ENCODE measurements at regions not wholly inside any gene's neighbourhood (a gene's known extent, or its start where the extent isn't known, plus 50 kb on each side); places are given as distances from the start of the nearest gene placed in this dataset.

DNA sequence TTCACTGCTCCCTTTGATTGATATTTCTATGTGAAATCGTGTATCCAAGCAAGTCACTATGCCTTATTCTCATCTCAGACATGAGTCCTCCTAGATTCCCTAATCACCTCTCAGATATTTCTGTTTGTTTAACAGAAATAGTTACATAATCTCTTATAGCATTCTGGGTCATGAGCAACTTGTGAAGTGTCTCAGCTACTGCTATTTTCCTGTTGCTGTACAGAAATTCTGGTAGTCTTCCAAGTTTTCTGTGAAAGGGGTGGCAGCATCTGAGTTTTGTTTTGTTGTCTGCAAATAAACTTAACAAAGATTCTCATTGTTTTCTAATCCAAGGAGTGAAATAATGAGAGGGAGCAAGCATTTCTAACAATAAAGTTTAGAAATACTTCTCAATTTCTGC lies 256.9 kb upstream of the ST8SIA4 start:
- H2BK12ac ChIP-seq (ENCODE audit: low read length in 2 of 2) = no peak overlapping the region

GRCh38 chr5:101159006-101159405 lies 255.9 kb upstream of the ST8SIA4 start:
- no peak overlapping the region for H2AK5ac ChIP-seq (ENCODE audit: low read length, severe bottlenecking)
- H3K4me1 ChIP-seq (ENCODE audit: control insufficient read depth, insufficient read depth, low read depth, low read length) = no peaks in the 10 kb centered on the region
- H3K9ac ChIP-seq (ENCODE audit: low read length) = no peak overlapping the region
- no peak overlapping the region for H3K4me3 ChIP-seq (ENCODE audit: insufficient read depth in 1 of 2, low read depth in 1 of 2, low read length in 2 of 2)
- no peak overlapping the region for H3K18ac ChIP-seq (ENCODE audit: low read depth in 1 of 2, low read length in 2 of 2)
- H4K91ac ChIP-seq (ENCODE audit: low read length) = no peak overlapping the region
- H2BK5ac ChIP-seq (ENCODE audit: low read depth, low read length, poor library complexity, severe bottlenecking) = no peak overlapping the region
- H2BK120ac ChIP-seq (ENCODE audit: low read depth, low read length) = no peak overlapping the region
- H3K23ac ChIP-seq (ENCODE audit: low read length in 2 of 2) = no peak overlapping the region
- H3K4ac ChIP-seq (ENCODE audit: low read depth in 1 of 2, low read length in 2 of 2) = no peak overlapping the region
- 100% methylated on average over 2 of the region's 2 CpGs for WGBS
- DNase-seq = no peak
- H2BK15ac ChIP-seq (ENCODE audit: low read depth, poor library complexity, severe bottlenecking) = no peak overlapping the region
- H3K36me3 ChIP-seq (ENCODE audit: control insufficient read depth in 1 of 2, insufficient read depth in 2 of 2, low read depth in 1 of 2, low read length in 2 of 2) = no peaks in the 10 kb centered on the region
- H3K4me2 ChIP-seq (ENCODE audit: low read length, poor library complexity, severe bottlenecking) = no peak overlapping the region
- H3K79me1 ChIP-seq (replicated peaks; ENCODE audit: low read length, poor library complexity, severe bottlenecking) = no peaks in the 10 kb centered on the region
- H2AFZ ChIP-seq (ENCODE audit: low read depth, low read length) = no peak overlapping the region
- H3K9me3 ChIP-seq (ENCODE audit: control insufficient read depth, low read length) = no peaks in the 10 kb centered on the region
- no peak overlapping the region for H4K8ac ChIP-seq (ENCODE audit: low read length)
- H2BK12ac ChIP-seq (ENCODE audit: low read length in 2 of 2) = no peak overlapping the region
- H3K27me3 ChIP-seq (ENCODE audit: control insufficient read depth in 1 of 2, insufficient read depth in 1 of 2, low read length in 2 of 2) = no peaks in the 10 kb centered on the region
- H3K14ac ChIP-seq (ENCODE audit: low read length in 2 of 2) = no peak overlapping the region
- no peak overlapping the region for H3K27ac ChIP-seq (ENCODE audit: low read length, poor library complexity, severe bottlenecking)

More for the DNA sequence above, 256.9 kb upstream of the ST8SIA4 start:
- H2AK5ac ChIP-seq (ENCODE audit: low read length, severe bottlenecking) = no peak overlapping the region
- H3K9ac ChIP-seq (ENCODE audit: low read length) = no peak overlapping the region
- H3K4me1 ChIP-seq (ENCODE audit: control insufficient read depth, insufficient read depth, low read depth, low read length) = no peaks in the 10 kb centered on the region
- DNase-seq = no peak
- H3K14ac ChIP-seq (ENCODE audit: low read length in 2 of 2) = no peak overlapping the region
- no peak overlapping the region for H2AFZ ChIP-seq (ENCODE audit: low read depth, low read length)
- no peaks in the 10 kb centered on the region for H3K9me3 ChIP-seq (ENCODE audit: control insufficient read depth, low read length)
- WGBS = 100% methylated on average over 1 of the region's 1 CpG
- H3K27me3 ChIP-seq (ENCODE audit: control insufficient read depth in 1 of 2, insufficient read depth in 1 of 2, low read length in 2 of 2) = no peaks in the 10 kb centered on the region
- H3K27ac ChIP-seq (ENCODE audit: low read length, poor library complexity, severe bottlenecking) = no peak overlapping the region
- no peak overlapping the region for H3K4ac ChIP-seq (ENCODE audit: low read depth in 1 of 2, low read length in 2 of 2)
- no peaks in the 10 kb centered on the region for H3K79me1 ChIP-seq (replicated peaks; ENCODE audit: low read length, poor library complexity, severe bottlenecking)
- H4K8ac ChIP-seq (ENCODE audit: low read length) = no peak overlapping the region
- no peak overlapping the region for H2BK15ac ChIP-seq (ENCODE audit: low read depth, poor library complexity, severe bottlenecking)
- no peak overlapping the region for H3K4me3 ChIP-seq (ENCODE audit: insufficient read depth in 1 of 2, low read depth in 1 of 2, low read length in 2 of 2)
- H3K4me2 ChIP-seq (ENCODE audit: low read length, poor library complexity, severe bottlenecking) = no peak overlapping the region
- no peak overlapping the region for H2BK120ac ChIP-seq (ENCODE audit: low read depth, low read length)
- no peak overlapping the region for H3K18ac ChIP-seq (ENCODE audit: low read depth in 1 of 2, low read length in 2 of 2)
- no peak overlapping the region for H3K23ac ChIP-seq (ENCODE audit: low read length in 2 of 2)
- H2BK5ac ChIP-seq (ENCODE audit: low read depth, low read length, poor library complexity, severe bottlenecking) = no peak overlapping the region
- H3K36me3 ChIP-seq (ENCODE audit: control insufficient read depth in 1 of 2, insufficient read depth in 2 of 2, low read depth in 1 of 2, low read length in 2 of 2) = no peaks in the 10 kb centered on the region
- H4K91ac ChIP-seq (ENCODE audit: low read length) = no peak overlapping the region

- Histone ChIP-seq H2AK5ac (ENCODE audit: low read length, severe bottlenecking) (no peak overlapping the region), H2BK12ac (ENCODE audit: low read length in 2 of 2) (no peak overlapping the region), H3K4me2 (ENCODE audit: low read length, poor library complexity, severe bottlenecking) (no peak overlapping the region), H4K8ac (ENCODE audit: low read length) (no peak overlapping the region), H2BK15ac (ENCODE audit: low read depth, poor library complexity, severe bottlenecking) (no peak overlapping the region), H3K14ac (ENCODE audit: low read length in 2 of 2) (no peak overlapping the region), H2BK120ac (ENCODE audit: low read depth, low read length) (no peak overlapping the region), H2AFZ (ENCODE audit: low read depth, low read length) (no peak overlapping the region), H3K23ac (ENCODE audit: low read length in 2 of 2) (no peak overlapping the region), H3K4ac (ENCODE audit: low read depth in 1 of 2, low read length in 2 of 2) (no peak overlapping the region), H3K18ac (ENCODE audit: low read depth in 1 of 2, low read length in 2 of 2) (no peak overlapping the region), H4K91ac (ENCODE audit: low read length) (no peak overlapping the region), H3K4me1 (ENCODE audit: control insufficient read depth, insufficient read depth, low read depth, low read length) (no peaks in the 10 kb centered on the region), H3K27ac (ENCODE audit: low read length, poor library complexity, severe bottlenecking) (no peak overlapping the region), H3K9me3 (ENCODE audit: control insufficient read depth, low read length) (no peaks in the 10 kb centered on the region), H2BK5ac (ENCODE audit: low read depth, low read length, poor library complexity, severe bottlenecking) (no peak overlapping the region), H3K4me3 (ENCODE audit: insufficient read depth in 1 of 2, low read depth in 1 of 2, low read length in 2 of 2) (no peak overlapping the region), H3K9ac (ENCODE audit: low read length) (no peak overlapping the region), H3K79me1 (replicated peaks; ENCODE audit: low read length, poor library complexity, severe bottlenecking) (no peaks in the 10 kb centered on the region), H3K36me3 (ENCODE audit: control insufficient read depth in 1 of 2, insufficient read depth in 2 of 2, low read depth in 1 of 2, low read length in 2 of 2) (no peaks in the 10 kb centered on the region), H3K27me3 (ENCODE audit: control insufficient read depth in 1 of 2, insufficient read depth in 1 of 2, low read length in 2 of 2) (no peaks in the 10 kb centered on the region)
- DNase-seq = no peak
- no CpG with 5 or more reads among the region's 1 CpG for WGBS
Observed at GRCh38 chr5:101153526-101153925, 250.4 kb upstream of the ST8SIA4 start.

DNA sequence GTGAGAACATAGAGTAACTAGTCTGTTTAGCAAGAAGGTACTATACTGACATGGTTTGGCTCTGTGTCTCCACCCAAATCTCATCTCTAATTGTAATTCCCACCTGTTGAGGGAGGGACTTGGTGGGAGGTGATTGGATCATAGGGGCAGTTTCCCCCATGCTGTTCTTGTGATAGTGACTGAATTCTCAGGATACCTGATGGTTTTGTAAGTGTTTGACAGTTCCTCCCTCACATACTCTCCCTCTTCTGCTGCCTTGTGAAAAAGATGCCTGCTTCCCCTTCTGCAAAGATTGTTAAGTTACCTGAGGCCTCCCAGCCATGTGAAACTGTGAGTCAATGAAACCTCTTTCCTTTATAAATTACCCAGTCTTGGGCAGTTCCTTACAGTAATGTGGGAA lies 240.4 kb upstream of the ST8SIA4 start:
- Histone ChIP-seq H3K4me2 (ENCODE audit: low read length, poor library complexity, severe bottlenecking) (no peak overlapping the region), H3K27ac (ENCODE audit: low read length, poor library complexity, severe bottlenecking) (no peak overlapping the region), H3K4me1 (ENCODE audit: control insufficient read depth, insufficient read depth, low read depth, low read length) (no peaks in the 10 kb centered on the region), H2AFZ (ENCODE audit: low read depth, low read length) (no peak overlapping the region), H3K14ac (ENCODE audit: low read length in 2 of 2) (no peak overlapping the region), H3K4me3 (ENCODE audit: insufficient read depth in 1 of 2, low read depth in 1 of 2, low read length in 2 of 2) (no peak overlapping the region), H4K91ac (ENCODE audit: low read length) (no peak overlapping the region), H2BK12ac (ENCODE audit: low read length in 2 of 2) (no peak overlapping the region), H3K9ac (ENCODE audit: low read length) (no peak overlapping the region), H2AK5ac (ENCODE audit: low read length, severe bottlenecking) (no peak overlapping the region), H2BK15ac (ENCODE audit: low read depth, poor library complexity, severe bottlenecking) (no peak overlapping the region), H3K23ac (ENCODE audit: low read length in 2 of 2) (no peak overlapping the region), H3K79me1 (replicated peaks; ENCODE audit: low read length, poor library complexity, severe bottlenecking) (no peaks in the 10 kb centered on the region), H4K8ac (ENCODE audit: low read length) (no peak overlapping the region), H2BK120ac (ENCODE audit: low read depth, low read length) (no peak overlapping the region), H3K27me3 (ENCODE audit: control insufficient read depth in 1 of 2, insufficient read depth in 1 of 2, low read length in 2 of 2) (no peaks in the 10 kb centered on the region), H3K36me3 (ENCODE audit: control insufficient read depth in 1 of 2, insufficient read depth in 2 of 2, low read depth in 1 of 2, low read length in 2 of 2) (no peaks in the 10 kb centered on the region), H3K4ac (ENCODE audit: low read depth in 1 of 2, low read length in 2 of 2) (no peak overlapping the region), H2BK5ac (ENCODE audit: low read depth, low read length, poor library complexity, severe bottlenecking) (no peak overlapping the region), H3K18ac (ENCODE audit: low read depth in 1 of 2, low read length in 2 of 2) (no peak overlapping the region), H3K9me3 (ENCODE audit: control insufficient read depth, low read length) (no peaks in the 10 kb centered on the region)
- no peak for DNase-seq

All from mesenchymal stem cell (in vitro differentiated cells and primary cell).